ENCODE measurements at regions not wholly inside any gene's neighbourhood (a gene's known extent, or its start where the extent isn't known, plus 50 kb on each side); places are given as distances from the start of the nearest gene placed in this dataset.

DNA sequence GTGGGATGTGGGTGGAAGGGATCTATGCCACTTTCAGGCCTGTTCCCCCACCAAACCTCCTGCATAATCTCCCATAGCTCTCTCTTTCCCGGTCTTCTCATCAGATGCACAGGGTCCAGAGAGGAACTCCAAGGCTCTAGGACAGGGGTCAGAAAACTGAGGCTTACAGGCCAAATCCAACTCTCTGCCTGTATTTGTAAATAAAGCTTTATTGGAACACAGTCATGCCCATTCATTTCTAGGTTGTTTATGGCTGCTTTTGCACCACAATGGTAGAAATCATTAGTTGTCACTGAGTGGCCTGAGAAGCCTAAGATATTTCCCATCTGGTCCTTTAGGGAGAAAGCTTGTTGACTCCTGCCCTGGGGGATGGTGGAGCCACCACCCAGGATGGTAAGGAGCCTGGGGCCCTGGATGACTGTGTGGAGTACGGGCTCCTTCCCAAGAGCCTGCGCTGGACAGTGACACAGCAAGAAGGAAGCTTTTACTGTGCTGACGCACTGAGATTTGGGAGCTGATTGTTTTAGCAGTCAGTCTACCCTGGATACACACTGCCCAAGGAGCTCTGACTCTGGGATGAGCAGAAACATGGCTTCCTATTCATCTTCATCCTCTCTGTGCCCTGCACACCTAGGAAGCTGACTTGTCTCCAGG is 64.0 kb upstream of the RAPGEF1 start:
- no peak for DNase-seq (ENCODE audit: low spot score in 2 of 2)

DNA sequence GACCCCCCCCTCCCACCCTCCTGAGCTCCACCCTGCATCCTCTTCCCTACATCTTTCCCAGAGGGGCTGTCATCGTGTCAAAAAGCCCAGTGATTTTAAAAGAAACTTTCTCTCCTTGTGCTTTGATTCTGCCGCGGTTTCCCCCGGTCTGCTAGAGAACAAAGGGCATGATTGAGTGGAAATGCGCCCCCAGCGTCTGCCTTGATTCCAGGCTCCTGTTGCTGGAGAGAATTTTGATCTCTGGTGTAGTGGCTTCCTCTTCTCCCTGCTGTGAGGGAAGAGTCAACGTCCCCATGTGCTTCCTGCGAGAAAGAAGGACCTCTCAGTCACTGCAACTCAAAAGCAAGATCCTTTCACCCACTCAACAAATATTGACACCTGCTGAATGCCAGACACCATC is 61.9 kb upstream of the RAPGEF1 start:
- WGBS, 2 donors = 25% methylated on average over 8 of the region's 8 CpGs
- Histone ChIP-seq H3K27ac (no peak overlapping the region), H3K4me3 (no peak overlapping the region), H3K27me3 (peaks cover 0 to 13% of the 10 kb centered on the region in 2 donors), H3K4me1 (no peaks in the 10 kb centered on the region), H3K36me3 (no peaks in the 10 kb centered on the region), H3K9me3 (peaks cover 0 to 16% (median 0%) of the 10 kb centered on the region in 4 donors)
- DNase-seq (ENCODE audit: low spot score in 2 of 2) = no peak
- TF ChIP-seq, protein P1, sequence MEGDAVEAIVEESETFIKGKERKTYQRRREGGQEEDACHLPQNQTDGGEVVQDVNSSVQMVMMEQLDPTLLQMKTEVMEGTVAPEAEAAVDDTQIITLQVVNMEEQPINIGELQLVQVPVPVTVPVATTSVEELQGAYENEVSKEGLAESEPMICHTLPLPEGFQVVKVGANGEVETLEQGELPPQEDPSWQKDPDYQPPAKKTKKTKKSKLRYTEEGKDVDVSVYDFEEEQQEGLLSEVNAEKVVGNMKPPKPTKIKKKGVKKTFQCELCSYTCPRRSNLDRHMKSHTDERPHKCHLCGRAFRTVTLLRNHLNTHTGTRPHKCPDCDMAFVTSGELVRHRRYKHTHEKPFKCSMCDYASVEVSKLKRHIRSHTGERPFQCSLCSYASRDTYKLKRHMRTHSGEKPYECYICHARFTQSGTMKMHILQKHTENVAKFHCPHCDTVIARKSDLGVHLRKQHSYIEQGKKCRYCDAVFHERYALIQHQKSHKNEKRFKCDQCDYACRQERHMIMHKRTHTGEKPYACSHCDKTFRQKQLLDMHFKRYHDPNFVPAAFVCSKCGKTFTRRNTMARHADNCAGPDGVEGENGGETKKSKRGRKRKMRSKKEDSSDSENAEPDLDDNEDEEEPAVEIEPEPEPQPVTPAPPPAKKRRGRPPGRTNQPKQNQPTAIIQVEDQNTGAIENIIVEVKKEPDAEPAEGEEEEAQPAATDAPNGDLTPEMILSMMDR (IDR thresholded peaks at IDR 0.05) = no peak
- TF ChIP-seq EP300 (IDR thresholded peaks at IDR 0.05) (no peak), POLR2A (IDR thresholded peaks at IDR 0.05) (no peak)

More for the DNA sequence above, 64.0 kb upstream of the RAPGEF1 start:
- no peak overlapping the region for H3K27ac ChIP-seq
- H3K36me3 ChIP-seq = no peaks in the 10 kb centered on the region
- no peak overlapping the region for H3K4me3 ChIP-seq
- no peak for TF ChIP-seq POLR2A (IDR thresholded peaks at IDR 0.05)
- H3K27me3 ChIP-seq = peaks cover 0 to 34% of the 10 kb centered on the region in 2 donors
- peaks cover 0 to 7% (median 0%) of the 10 kb centered on the region in 4 donors for H3K4me1 ChIP-seq
- 89 to 90% methylated on average over 4 of the region's 4 CpGs for WGBS, 2 donors
- peaks cover 0 to 13% (median 0%) of the 10 kb centered on the region in 4 donors for H3K9me3 ChIP-seq

DNA sequence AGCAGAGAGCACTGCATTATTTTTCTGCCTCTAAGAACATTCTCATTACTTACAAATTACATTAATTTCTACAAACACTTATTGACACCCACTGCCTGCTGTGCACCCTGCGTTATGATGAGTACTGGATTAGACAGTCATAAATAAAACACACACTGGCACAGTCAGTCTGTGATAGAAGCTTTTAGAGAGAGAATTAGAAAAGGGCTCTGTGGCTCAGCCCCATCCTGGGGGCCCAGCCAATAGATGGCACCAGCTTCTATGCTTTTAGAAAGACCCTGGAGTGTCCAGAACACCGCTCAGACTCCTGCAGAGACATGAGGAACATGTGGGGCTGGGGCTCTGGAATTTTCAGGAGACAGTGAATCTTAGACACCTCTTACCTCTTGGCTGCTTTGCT is 61.0 kb upstream of the RAPGEF1 start:
- WGBS, 2 donors = 37 to 38% methylated on average over 2 of the region's 2 CpGs
- no peak for DNase-seq (ENCODE audit: low spot score in 2 of 2)
- TF ChIP-seq, protein P1 (IDR thresholded peaks at IDR 0.05) = no peak
- TF ChIP-seq EP300 (IDR thresholded peaks at IDR 0.05) (no peak), POLR2A (IDR thresholded peaks at IDR 0.05) (no peak)
- Histone ChIP-seq H3K4me1 (no peaks in the 10 kb centered on the region), H3K9me3 (peaks cover 0 to 16% (median 0%) of the 10 kb centered on the region in 4 donors), H3K36me3 (no peaks in the 10 kb centered on the region), H3K27ac (no peak overlapping the region), H3K4me3 (no peak overlapping the region), H3K27me3 (peaks cover 0 to 4% of the 10 kb centered on the region in 2 donors)

DNA sequence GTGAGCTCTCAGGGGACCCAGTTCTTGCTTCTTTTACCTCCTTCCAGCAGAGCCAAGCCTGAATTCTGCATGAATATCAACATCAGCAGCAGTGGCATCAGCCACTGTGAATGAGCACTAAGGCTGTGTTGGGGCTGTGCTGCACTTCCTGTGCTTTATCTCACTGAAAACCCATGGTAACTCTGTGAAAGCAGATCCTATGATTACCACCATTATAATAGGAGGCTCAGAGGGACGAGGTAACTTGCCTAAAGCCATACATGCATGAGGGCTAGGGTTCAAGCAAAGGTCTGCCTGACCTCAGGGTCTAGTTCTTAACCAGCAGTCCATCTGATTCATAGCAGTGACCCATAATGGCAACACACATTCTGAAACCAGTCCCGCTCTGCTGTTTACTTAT is 60.5 kb upstream of the RAPGEF1 start:
- H3K36me3 ChIP-seq = no peaks in the 10 kb centered on the region
- 40 to 53% methylated on average over 1 to 2 of the region's 2 CpGs for WGBS, 2 donors
- DNase-seq (ENCODE audit: low spot score in 2 of 2) = no peak
- no peaks in the 10 kb centered on the region for H3K4me1 ChIP-seq
- TF ChIP-seq EP300 (IDR thresholded peaks at IDR 0.05) = no peak
- TF ChIP-seq, protein P1 (IDR thresholded peaks at IDR 0.05) = no peak
- TF ChIP-seq POLR2A (IDR thresholded peaks at IDR 0.05) = no peak
- H3K9me3 ChIP-seq = peaks cover 0 to 16% (median 0%) of the 10 kb centered on the region in 4 donors
- no peak overlapping the region for H3K27ac ChIP-seq
- H3K4me3 ChIP-seq = no peak overlapping the region
- H3K27me3 ChIP-seq = no peaks in the 10 kb centered on the region

DNA sequence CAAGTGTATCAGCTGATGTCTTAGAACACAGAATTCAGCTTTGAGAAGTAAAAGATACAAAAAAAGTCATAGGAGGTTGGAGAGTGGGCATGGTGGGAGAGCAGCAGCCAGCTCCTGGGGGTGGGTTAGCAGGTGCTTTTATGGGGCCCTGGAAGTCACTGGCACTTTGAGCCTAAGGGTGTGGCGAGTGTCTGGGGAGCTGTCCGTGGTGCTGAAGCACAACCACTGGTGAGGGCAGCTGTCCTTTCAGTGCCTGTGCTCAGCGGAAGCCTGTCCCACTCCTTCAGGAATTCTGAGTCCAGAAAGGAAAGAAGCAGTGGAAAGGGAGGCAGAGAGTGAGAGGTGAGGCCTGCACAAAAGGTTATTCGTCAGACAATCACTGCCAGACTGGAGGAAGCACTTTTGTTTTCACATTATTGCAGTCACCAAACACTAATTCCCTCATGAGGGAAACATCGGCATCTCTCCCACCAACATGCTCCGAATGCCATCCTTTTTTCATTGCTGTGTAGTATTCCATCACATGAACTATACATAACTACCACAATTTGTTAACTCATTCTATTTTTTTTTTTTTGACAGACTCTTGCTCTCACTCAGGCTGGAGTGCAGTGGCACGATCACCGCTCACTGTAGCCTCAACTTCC is 59.4 kb upstream of the RAPGEF1 start:
- Histone ChIP-seq H3K36me3 (no peaks in the 10 kb centered on the region), H3K4me1 (no peaks in the 10 kb centered on the region), H3K27me3 (no peaks in the 10 kb centered on the region), H3K27ac (no peak overlapping the region), H3K4me3 (no peak overlapping the region), H3K9me3 (peaks cover 0 to 15% (median 0%) of the 10 kb centered on the region in 4 donors)
- TF ChIP-seq POLR2A (IDR thresholded peaks at IDR 0.05) = no peak
- no peak for TF ChIP-seq EP300 (IDR thresholded peaks at IDR 0.05)
- TF ChIP-seq, protein P1 (IDR thresholded peaks at IDR 0.05) = no peak
- 53 to 56% methylated on average over 8 of the region's 8 CpGs for WGBS, 2 donors
- DNase-seq (ENCODE audit: low spot score in 2 of 2) = peak in 1 of 2 donors; percentile 30

All from tibial nerve (tissue), 4 donors.